HCEC 1CT (cell line): ENCODE measurements at regions not wholly inside any gene's neighbourhood (a gene's known extent, or its start where the extent isn't known, plus 50 kb on each side); places are given as distances from the start of the nearest gene placed in this dataset.

ENCODE experiments used
- DNase-seq: peaks from one replicate; pipeline ENCODE4 v3.0.0-alpha.2; 2017

DNA sequence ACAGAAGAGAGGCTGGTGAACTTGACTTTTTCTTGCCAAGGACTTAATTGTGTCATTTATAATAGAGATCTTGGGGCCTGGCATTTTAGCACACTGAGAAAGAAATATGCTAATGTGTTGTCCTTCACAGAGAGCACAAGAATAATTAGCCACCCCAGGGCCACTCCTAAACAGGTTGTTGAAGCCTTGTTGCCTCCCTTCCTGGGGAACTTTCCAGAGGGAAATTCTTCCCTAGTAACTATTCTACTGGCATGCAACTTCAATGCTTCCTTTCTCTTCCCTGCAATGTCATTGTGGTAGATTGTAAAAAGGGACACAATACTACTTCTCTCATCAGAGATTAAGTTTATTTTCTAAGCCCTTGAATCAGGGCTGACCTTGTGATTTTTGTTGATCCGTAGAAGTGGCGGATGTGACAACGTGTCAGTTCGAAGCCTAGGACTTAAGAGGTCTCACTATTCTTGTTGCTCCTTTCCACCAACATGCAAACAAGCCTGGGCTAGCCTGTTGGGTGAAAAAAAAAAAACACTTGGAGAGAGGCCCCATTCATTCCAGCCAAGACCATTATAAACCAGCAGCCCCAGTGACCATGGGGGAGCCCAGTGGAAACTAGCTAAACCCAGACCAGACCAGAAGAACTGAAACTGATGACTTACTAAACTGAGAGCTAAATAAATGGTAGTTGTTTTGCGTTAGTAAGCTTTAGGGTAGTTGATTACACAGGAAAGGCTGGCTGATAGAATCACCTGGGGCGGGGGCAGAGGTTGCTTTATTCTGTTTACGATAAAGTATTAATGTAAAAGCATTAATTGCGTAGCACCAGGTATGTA lies 287.2 kb downstream of the SHQ1 start:
- DNase-seq: no peak

DNA sequence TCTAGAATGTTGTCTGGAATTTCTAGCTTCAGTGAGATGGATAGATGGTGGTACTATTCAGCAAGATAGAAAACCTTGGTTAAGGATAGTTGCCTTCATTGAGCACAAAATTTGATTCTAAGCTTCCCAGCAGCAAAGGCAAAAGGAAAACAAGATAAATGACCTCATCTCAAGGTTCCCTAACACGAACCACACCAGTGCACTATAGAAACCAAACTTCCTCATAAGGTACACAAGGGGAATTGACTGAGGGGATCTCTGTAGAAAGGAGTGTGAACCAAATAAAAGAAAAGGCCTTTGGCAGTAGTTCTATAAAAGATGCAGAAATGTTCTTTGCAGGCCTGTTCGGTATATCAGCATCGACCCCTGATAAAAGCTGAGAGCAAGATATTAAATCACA lies 288.9 kb downstream of the SHQ1 start:
- DNase-seq: no peak

DNA sequence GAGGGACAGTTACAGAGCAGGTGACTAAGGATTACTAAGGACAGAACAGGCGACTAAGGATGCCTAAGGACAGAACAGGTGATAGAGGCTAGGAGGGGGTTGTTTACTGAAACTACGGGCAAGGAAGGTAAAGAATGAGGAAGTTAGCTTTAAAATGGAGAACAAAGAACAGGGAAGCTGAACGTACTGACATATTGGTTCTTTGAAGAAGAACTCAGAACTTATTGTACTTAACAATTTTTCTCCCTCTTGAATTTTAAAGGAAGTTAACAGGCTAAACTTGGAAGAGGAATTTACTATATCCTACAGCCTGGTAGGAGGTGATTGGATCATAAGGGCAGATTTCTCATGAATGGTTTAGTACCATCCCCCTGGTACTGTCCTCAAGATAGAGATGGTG lies 290.2 kb downstream of the SHQ1 start:
- no peak for DNase-seq

DNA sequence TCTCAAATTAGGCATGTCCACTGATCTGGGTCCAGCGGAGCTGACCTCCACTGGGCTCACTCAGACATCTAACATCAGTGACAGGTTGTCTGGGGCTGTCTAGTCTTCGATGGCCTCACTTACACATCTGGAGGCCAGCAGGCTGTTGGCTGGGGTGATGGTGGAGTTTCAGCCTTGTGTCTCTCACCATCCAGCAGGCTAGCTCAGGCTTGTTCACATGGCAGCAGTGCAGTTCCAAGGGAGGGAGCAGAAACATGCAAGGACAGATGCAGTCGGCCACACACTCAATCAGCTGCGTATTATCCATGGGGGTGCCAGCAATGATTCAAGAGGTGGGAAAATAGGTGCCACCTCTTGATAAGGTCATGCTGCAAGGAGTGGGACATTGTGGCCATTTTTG lies 292.5 kb downstream of the SHQ1 start:
- no peak for DNase-seq

DNA sequence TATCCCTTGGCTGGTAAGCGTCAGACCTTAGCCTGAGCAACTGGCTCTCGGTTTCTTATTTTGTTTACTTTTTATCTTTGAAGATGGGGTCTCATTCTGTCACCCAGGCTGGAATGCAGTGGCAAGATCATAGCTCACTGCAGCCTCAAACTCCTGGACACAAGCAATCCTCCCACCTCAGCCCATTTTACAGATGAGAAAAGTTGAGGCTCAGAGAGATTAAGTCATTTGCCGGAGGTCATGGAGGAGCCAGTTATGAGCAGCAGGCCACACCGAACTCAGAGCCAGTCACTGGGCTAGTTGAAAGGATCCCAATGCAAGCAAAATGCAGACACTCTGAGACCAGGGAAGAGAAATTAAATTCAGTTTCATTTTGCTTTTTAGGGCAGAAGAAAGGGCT lies 293.6 kb downstream of the SHQ1 start:
- no peak for DNase-seq

DNA sequence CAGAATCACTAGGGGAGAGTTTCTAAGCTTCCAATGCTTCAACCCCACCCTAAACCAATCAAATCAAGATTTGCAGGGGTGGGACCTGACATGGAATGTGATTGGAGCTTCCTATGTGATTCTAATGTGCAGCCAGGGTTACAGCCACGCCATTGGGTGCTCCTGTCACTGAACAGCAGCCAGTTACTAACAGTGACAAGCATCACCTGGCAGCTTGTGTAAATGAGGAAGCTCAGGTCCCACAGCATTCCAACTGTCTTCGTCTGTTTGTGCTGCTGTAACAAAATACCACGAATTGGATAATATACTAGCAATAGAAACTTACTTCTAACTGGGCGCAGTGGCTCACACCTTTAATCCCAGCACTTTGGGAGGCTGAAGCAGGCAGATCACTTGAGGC lies 294.9 kb downstream of the SHQ1 start:
- no peak for DNase-seq

DNA sequence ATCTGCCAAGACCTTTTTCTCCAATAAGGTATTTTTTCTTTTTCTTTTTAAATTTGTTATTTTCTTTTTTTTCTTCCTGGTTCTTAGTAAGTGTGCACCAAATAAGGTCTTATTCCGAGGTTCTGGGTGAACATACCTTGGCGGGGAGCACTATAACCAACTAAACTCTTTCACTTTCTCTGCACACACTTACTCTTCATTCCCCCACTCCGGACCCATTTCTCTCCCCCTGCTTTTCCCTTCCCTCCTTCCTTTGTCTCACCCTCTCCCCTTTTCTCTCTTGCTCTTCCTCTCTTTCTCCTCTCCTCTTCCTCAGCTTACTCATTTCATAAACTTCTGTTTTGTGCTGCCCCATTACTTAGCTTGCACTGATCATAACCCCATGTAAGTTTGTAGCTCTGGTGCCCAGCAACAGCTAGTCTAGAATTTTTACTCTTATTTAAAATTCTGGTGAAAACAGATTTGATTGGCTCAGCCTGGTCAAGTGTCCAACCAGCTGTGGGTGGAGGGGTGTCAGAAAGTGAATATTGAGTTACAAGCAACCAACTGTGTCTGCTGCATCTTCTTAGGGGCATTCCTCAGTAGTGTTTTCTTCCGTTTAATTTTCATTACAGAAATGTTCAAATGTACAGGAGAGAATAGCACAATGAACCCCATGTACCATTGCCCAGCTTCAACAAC lies 297.5 kb downstream of the SHQ1 start:
- DNase-seq: no peak

DNA sequence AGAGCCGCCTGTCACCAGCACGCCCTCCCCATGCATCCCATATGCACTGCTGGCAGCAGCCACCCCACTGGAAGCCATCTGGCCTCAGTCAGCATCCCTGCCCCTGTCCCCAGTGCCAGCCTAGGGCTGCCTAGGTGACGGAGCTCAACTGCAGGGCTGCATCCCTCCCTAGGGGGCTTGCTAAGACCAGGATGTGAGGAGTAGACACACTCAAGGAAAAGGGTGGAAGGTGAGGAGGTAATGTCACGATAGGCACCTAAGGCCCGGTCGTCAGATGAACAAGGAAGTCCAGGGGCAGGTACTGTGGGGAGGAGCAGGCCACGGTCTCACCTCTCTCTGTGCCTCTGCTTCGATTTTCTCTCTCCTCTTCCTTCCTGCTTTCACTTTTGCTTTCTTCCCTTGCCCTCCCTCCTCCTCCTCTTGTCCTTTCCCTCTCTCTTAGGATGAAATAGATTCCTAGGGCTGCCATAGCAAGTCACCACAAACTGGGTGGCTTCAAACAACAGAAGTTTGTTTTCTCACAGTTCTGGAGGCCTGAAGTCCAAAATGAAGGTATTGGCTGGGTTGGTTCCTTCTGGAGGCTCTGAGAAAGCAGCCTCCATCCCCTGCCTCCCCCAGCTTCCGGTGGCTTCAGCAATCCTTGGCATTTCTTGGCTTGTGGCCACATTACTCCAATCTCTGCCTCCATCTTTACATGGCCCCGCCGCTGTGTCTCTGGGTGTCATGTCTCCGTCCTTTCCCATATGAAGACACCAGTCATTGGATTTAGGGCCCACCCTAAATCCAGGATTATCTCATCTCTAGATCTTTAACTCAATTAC lies 298.3 kb downstream of the SHQ1 start:
- no peak for DNase-seq

DNA sequence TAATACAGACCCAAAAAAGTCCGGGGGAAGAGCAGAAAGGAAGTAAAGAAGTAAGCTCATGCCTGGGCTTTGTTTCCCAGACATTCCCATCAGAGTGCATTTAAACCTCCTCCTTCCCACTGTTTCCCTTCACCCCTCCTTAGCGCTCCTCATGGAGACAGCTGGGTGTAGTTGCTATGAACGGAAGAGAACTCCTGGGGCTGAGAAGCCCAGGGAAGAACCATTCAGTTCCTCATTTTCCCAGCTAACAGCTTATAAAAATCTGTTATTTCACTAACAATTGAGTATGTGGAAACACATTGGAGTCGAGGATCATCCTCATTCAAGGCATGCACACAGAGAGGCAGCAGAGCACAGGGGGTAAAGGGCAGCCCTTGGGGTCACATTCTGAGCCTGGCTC lies 299.3 kb downstream of the SHQ1 start:
- DNase-seq: no peak

DNA sequence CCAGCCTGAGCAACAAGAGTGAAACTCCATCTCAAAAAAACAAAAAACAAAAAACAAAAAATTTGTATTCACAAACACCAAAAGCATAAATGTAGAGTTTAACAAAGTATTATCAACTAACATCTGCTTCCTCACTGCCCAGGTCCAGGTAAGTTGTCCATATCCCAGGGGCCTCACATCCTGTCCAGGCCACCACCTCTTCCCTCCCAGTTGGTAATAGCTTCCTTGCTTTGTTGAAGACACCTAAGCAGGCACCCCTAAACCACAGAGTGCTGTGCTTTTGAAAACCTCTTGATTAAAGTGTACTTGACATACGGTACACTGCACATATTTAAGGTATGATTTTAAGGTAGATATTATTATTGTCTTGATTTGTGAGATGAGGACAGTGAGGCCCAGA lies 299.8 kb downstream of the SHQ1 start:
- no peak for DNase-seq

DNA sequence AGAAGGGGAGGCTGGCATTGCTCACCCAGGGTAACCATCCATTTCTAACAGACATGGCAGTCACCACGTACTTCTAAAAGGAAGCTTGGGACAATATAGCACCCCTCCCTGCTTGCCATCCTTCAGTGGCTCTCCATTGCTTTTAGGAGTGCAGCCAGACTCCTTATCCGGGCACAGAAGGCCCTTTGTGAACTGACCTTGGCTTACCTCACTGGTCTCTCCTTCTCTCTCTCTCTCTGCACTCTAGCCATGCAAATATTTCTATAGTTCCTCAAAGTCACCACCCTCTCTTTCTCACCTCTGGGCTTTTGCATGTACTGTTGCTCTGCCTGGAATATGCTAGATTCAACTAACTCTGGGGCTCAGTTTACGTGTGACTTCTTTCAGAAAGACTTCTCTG lies 301.1 kb downstream of the SHQ1 start:
- no peak for DNase-seq

DNA sequence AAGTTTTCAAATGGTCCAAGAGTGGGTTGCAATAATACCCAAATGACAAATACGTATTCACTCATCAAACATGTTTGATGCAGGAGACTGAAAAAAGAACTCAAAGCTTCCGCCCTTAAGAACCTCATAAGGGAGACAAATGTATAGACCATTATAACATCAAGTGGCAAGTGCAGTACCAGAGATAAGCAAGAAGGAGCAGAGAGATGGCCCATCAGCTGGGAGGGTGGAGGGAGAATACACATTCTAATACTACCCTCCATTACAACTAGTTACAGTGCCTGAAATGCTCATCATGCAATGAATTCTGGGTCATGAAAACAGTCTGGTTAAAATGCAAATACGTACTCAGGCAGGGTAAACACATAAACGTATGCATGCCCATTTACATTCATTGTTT lies 304.0 kb downstream of the SHQ1 start:
- no peak for DNase-seq

DNA sequence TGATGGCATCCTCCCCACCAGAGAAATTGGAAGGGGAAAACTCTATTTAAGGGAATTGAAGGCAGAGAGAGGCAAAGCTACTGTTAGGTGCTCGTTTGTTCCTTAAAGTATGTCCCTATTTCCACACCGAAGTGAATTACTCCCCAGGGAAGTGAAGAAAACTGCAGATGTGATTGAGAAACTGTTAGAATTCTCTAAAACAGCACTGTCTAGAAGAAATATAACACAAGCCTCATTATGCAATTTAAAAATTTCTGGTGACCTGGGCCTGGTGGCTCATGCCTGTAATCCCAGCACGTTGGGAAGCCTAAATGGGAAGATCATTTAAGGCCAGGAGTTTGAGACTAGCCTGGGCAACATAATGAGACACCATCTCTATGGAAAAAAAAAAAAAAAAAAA lies 305.0 kb downstream of the SHQ1 start:
- no peak for DNase-seq

DNA sequence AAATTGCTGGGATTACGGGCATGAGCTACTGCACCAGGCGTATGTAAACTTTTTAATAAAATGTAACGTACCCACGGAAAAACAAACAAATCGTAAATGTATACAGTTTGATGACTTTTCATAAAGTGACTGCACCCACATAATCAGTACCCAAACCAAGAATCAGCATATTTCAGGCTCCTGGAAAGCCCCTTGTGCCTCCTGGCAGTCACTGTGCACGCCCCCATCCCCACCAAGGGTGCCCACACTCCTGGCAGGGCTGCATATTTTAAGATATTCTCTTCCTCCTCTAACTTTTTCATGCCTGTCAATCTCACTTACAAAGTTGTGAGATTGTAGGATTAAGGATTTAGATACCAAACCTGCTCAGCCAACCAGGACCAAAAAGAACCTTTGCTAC lies 305.5 kb downstream of the SHQ1 start:
- DNase-seq: no peak

DNA sequence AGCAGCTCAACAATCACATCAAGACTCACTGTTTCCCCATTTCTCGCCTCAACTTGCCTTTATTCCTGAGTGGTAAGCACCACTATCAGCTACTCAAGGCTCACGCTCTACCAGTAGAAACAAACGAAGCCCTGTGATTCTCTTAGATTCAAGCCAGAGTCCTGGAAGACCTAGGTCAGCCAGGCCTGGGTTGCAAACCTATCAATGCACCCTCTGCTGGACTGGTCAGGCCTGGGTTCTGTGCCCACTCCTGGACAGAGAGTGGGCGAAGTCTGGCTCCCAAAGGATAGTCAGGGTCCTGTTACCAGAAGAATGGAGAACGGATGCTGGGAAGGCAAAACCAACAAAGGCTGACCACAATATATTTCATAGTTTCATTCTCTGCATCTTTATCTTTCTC lies 308.4 kb downstream of the SHQ1 start:
- DNase-seq: no peak

DNA sequence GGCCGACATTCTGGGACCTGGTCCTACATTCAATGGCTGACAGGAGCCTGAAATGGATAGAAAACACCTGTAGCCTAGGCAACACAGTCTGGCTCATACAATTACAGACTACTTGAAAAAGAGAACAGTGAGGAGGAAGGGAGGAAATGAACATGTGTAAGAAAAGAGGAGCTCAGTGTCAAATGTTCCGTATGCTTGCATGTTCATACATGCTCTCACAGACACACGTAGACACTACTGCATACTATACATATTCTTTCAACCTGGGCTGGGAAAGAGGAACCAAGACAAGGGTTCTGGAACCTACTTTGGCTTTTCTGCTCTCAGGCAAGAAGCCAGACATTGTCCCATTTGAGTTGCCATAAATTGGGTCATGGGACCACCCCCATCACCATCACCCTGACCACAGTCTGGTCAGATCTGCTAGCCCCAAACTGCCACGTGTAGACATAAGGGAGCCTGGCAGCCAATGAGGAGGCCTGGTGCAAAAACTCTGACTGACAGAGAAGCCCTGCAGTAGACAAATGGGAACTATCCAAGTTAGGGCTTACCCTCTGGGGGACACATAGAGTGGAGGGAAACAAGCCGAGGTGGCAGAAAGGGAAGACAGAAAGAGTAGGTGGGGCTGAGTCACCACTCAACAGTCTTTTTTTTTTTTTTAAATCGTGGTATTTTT lies 310.0 kb downstream of the SHQ1 start:
- no peak for DNase-seq

DNA sequence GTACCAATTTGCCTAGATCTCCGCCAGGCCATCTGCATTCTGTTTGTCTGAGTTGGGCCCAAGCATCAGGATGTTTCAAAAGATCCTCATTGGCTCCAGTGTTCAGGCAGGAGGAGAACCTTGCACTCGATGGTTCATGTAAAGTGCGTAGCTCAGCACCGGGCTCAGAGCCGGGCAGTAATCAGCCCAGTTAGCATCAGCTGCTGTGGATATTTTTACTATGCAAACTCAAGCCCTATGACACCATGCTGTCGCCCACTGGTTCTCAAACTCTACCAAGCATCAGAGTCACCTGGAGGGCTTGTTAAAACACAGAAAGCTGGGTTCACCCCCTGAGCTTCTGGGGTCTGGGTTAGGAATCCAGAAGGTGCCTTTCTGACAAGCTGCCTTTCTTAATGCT lies 310.8 kb downstream of the SHQ1 start:
- no peak for DNase-seq

DNA sequence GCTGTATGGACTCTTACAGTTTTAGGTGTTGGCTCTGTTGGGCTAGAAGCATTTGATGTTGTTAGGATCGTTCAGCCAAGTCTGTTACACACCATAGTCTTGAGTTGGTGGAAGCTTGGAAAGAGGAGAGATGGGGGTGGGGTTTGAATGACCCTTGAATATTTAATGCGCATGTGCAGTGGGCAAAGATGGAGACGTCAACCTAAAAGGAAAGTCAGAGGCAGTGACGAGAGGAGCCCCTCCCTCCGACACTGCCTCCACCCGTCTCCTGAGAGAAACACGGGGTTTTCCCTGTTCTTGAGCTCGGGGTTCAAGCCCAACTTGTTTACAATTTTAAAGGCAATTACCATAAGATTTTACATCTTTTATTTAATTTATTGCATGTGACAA lies 311.4 kb downstream of the SHQ1 start:
- no peak for DNase-seq

DNA sequence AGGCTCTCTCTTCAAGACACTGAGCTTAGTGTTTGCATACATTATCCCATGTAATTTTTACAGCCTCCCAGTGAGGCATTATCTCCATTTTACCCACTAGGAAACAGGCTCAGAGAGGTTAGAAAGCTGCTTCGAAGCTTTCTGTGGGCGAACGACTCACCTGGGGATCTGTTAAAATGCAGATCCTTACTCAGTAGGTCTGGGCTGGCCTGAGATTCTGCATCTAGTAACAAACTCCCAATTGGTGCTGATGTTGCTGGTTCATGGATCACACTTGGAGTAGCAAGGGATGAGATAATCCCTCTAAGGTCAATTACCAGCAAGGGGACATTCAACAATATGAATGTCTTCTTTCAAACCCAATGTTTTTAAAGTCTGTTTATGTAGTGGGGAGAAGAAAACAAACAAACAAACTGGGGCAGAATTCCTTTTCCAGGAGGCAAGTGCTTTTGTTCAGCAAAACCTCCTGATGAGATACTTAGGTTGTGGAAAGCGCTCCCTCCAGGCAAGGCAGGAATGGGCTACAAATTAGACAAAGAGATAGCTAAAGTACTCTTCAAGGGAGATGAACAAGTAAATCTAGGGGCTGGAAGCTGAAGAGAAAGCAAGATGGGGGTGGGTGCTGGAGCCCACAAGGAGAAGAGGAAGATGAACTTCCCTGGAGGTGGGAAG lies 311.9 kb downstream of the SHQ1 start:
- DNase-seq: no peak

DNA sequence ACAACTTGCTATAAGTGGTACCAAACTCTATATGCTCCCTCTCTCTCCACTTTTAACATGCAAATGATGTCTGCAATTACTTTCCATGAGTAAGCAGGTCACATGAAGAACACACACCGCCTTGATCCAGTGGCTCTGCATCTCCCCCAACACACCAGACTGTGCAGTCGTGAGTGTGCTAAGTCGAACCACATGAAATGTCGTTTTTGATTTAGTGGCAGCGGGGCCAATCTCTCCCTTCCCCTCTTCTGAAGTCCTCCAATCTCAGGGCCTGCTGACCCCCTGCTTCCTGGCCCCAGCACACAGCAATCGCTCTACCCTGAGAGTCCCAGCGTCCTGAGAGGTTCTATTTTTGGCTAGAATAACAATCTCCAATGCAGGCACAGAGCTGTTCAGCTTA lies 312.5 kb downstream of the SHQ1 start:
- DNase-seq: no peak

DNA sequence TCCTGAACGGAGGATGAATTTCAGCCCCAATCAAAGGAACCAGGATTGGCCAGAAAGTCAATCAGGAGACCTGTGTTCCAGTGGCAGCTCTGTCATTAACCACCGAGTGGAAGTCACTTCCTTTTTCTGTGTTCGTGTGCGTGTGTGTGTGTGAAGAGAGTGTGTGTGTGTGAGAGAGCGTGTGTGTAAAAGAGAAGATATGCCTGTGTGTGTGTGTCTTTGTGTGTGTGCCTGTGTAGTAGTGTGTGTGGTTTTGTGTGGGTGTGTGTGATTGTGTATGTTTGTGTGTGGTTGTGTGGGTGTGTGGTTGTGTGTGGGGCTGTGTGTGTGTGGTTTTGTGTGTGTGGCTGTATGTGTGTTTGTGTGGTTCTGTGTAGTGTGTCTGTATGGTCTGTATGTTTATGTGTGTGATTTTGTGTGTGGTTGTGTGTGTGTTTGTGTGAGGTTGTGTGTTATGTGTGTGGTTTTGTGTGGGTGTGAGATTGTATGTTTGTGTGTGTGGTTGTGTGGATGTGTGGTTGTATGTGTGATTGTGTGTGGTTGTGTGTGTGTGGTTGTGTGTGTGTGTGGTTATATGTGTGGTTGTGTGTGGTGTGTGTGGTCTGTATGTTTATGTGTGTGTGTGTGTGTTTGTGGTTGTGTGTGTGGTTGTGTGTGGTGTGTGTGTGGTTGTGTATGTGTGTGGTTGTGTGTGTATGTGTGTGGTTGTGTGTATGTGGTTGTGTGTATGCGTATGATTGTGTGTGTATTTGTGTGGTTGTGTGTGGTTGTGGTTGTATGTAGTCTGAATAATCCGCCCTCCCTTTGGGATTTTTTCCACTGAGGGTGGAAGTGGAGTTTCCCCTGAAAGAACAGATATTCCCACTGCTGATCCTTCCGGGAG lies 314.4 kb downstream of the SHQ1 start:
- DNase-seq: no peak

DNA sequence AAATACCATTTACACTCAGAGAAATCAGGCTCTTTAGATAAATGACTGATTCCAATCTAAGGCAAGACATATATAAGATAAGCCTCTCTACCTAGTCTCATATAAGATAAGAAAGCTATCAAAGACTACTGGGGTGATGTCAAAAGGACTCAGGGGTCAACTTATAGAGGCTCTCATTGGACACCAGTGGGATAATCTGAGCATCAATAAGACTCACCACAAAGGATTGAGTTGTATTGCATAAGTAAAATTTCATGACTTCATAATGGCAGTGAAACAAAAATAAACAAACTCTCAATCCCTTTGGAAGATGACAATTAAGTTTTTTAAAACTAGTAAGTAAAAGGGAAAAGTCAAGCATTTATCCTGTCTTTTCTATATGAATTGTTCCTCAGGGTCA lies 317.8 kb downstream of the SHQ1 start:
- peak; percentile 32 for DNase-seq
